PC-9 (cell line): ENCODE measurements at regions not wholly inside any gene's neighbourhood (a gene's known extent, or its start where the extent isn't known, plus 50 kb on each side); places are given as distances from the start of the nearest gene placed in this dataset.

Experiments
- BruUV-seq: library from RNA; stranded (reverse); fragments of 400-500 nt; replicated peaks from 2 replicates; lab custom pipeline; 2021; lab: Mats Ljungman, UMichigan
- CTCF ChIA-PET: fragments of 300-600 bp; sonication (Branson Sonifier 250); formaldehyde crosslinking; loops from one replicate; lab custom pipeline; 2022; ENCODE audit warnings: antibody characterized with exemption; lab: Charles Lee
- POLR2A ChIA-PET: fragments of 300-600 bp; sonication (Branson Sonifier 250); formaldehyde crosslinking; loops from one replicate; lab custom pipeline; 2022; ENCODE audit warnings: antibody characterized with exemption; ENCODE audit not compliant: unreplicated experiment; lab: Charles Lee
- DNase-seq, 2 experiments: peaks; one replicate each; pipeline versions ENCODE4 v3.0.0 to v3.0.0-alpha.2; 2015 to 2022; ENCODE audit warnings: mixed read lengths in 1 of 2
- H2AFZ ChIP-seq: fragments of 200-600 bp; sonication (generic); 2 replicates; pipeline ENCODE4 v1.8.1; 2017; ENCODE audit warnings: antibody characterized with exemption
- H3F3A ChIP-seq: fragments of 200-600 bp; sonication (generic); 2 replicates; pipeline ENCODE4 v1.8.1; 2017; ENCODE audit warnings: antibody characterized with exemption, mild to moderate bottlenecking, low read depth; ENCODE audit not compliant: insufficient read depth
- H3K27ac ChIP-seq: fragments of 200-600 bp; sonication (generic); 2 replicates; pipeline ENCODE4 v1.6.1; 2016; ENCODE audit warnings: mixed run types
- H3K27me3 ChIP-seq: fragments of 200-600 bp; sonication (generic); 2 replicates; pipeline ENCODE4 v1.6.1; 2016; ENCODE audit warnings: low read depth, mixed run types; ENCODE audit not compliant: insufficient read depth
- H3K36me3 ChIP-seq: fragments of 200-600 bp; sonication (generic); 2 replicates; pipeline ENCODE4 v1.6.1; 2016; ENCODE audit warnings: low read depth, mixed run types
- H3K4me1 ChIP-seq: fragments of 200-600 bp; sonication (generic); replicated peaks from 2 replicates; pipeline ENCODE4 v1.6.1; 2016; ENCODE audit warnings: mixed run types; ENCODE audit not compliant: insufficient read depth
- H3K4me2 ChIP-seq: fragments of 200-600 bp; sonication (generic); 2 replicates; pipeline ENCODE4 v1.6.1; 2017; ENCODE audit warnings: mixed run types
- H3K4me3 ChIP-seq: fragments of 200-600 bp; sonication (generic); 2 replicates; pipeline ENCODE4 v1.6.1; 2016; ENCODE audit warnings: mixed run types
- H3K79me2 ChIP-seq: fragments of 200-600 bp; sonication (generic); 2 replicates; pipeline ENCODE4 v1.6.1; 2017; ENCODE audit warnings: low read depth, mixed run types
- H3K9me2 ChIP-seq: fragments of 200-600 bp; sonication (generic); 2 replicates; pipeline ENCODE4 v1.8.1; 2017; ENCODE audit warnings: mild to moderate bottlenecking; ENCODE audit not compliant: insufficient read depth
- H3K9me3 ChIP-seq: fragments of 200-600 bp; sonication (generic); 2 replicates; pipeline ENCODE4 v1.8.1; 2016; ENCODE audit warnings: low read depth; ENCODE audit not compliant: insufficient read depth
- H4K20me1 ChIP-seq: fragments of 200-600 bp; sonication (generic); 2 replicates; pipeline ENCODE4 v1.8.1; 2017; ENCODE audit not compliant: insufficient read depth
- EZH2 ChIP-seq: fragments of 200-600 bp; sonication (generic); IDR thresholded peaks from 2 replicates; pipeline ENCODE4 v1.8.0; 2017; ENCODE audit warnings: antibody characterized with exemption, low read depth
- intact Hi-C: fragments of 100-400 bp; cut with micrococcal nuclease; formaldehyde crosslinking; loops from one replicate; pipeline ENCODE4 v1.10.0; 2022; ENCODE audit not compliant: unreplicated experiment
- TF ChIP-seq, protein P1 (sequence below): fragments of 200-600 bp; sonication (generic); conservative IDR thresholded peaks from 2 replicates; pipeline ENCODE4 v1.6.1; 2017; ENCODE audit warnings: mixed run types, antibody characterized with exemption, mild to moderate bottlenecking, moderate library complexity

DNA sequence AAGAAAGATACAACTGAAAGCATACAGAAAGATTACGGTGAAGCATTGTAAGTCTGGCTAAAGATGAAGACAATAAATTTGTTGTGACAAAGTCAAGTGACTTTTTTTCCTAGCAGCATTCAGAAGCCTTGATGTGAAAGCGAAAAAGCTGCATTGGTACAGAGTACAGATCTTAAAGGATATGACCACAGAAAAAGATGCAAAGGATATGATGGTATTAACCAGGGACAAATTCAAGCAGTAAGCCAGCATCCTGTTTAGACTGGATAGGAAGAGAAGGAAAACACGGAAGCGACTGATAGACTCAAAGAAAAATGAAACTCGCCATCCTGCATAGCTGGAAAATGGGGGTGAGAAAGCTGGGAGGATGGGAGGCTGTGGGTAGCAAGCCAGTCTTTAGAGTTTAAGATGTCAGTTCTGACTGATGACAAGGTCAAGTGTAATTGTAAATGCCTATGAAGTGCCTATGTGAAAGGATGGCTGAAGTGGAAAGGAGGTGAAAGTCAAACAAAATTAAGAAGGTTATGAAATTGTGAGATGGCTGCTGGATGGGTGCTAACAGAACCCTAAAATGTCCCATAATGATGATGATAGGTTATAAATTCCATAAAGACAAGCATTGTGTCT, 92.4 kb downstream of the PHLDA1 start:
- Histone ChIP-seq H3K9me3 (peaks cover 6% of the 10 kb centered on the region; the same call in 1 of the 2 replicates), H3K36me3 (no peaks in the 10 kb centered on the region), H3K27ac (no peak overlapping the region), H4K20me1 (no peaks in the 10 kb centered on the region), H3K27me3 (no peaks in the 10 kb centered on the region), H2AFZ (no peak overlapping the region), H3K4me2 (no peak overlapping the region), H3K4me3 (no peak overlapping the region), H3F3A (peaks cover 21% of the 10 kb centered on the region), H3K4me1 (peaks cover 29% of the 10 kb centered on the region), H3K79me2 (no peaks in the 10 kb centered on the region), H3K9me2 (no peaks in the 10 kb centered on the region)
- BruUV-seq: no TSS peak
- CTCF ChIA-PET: no interaction called here
- TF ChIP-seq EZH2: no peak
- TF ChIP-seq, protein P1, sequence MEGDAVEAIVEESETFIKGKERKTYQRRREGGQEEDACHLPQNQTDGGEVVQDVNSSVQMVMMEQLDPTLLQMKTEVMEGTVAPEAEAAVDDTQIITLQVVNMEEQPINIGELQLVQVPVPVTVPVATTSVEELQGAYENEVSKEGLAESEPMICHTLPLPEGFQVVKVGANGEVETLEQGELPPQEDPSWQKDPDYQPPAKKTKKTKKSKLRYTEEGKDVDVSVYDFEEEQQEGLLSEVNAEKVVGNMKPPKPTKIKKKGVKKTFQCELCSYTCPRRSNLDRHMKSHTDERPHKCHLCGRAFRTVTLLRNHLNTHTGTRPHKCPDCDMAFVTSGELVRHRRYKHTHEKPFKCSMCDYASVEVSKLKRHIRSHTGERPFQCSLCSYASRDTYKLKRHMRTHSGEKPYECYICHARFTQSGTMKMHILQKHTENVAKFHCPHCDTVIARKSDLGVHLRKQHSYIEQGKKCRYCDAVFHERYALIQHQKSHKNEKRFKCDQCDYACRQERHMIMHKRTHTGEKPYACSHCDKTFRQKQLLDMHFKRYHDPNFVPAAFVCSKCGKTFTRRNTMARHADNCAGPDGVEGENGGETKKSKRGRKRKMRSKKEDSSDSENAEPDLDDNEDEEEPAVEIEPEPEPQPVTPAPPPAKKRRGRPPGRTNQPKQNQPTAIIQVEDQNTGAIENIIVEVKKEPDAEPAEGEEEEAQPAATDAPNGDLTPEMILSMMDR: no peak
- DNase-seq: no peak
- intact Hi-C loops: no loop called here
- POLR2A ChIA-PET: no interaction called here

DNA sequence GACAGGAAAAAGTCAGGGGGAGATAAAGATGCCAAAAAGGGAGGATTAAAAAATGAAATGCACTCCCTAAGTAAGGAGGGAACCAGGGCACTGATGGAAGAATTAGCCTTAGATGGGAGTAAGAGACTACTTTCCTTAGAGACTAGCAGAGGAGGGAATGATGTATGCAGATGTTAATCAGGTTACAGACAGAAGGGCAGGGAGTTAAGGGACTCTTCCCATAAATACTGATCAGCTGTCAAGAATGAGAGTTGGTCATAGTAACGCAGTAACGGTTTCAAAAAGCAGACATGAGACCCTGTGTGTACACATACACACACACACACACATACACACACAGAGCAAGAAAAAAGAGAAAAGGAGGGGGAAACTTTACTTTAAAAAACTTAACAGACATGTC, 93.4 kb downstream of the PHLDA1 start:
- Histone ChIP-seq H3F3A (peaks cover 16% of the 10 kb centered on the region), H3K4me2 (no peak overlapping the region), H3K4me3 (no peak overlapping the region), H3K79me2 (no peaks in the 10 kb centered on the region), H3K9me3 (peaks cover 8% of the 10 kb centered on the region; the same call in 1 of the 2 replicates), H3K4me1 (peaks cover 29% of the 10 kb centered on the region), H3K27ac (no peak overlapping the region), H3K27me3 (no peaks in the 10 kb centered on the region), H2AFZ (no peak overlapping the region), H3K36me3 (no peaks in the 10 kb centered on the region), H4K20me1 (no peaks in the 10 kb centered on the region), H3K9me2 (no peaks in the 10 kb centered on the region)
- POLR2A ChIA-PET: no interaction called here
- TF ChIP-seq, protein P1: no peak
- TF ChIP-seq EZH2: no peak
- no peak for DNase-seq
- intact Hi-C loops: no loop called here
- no TSS peak for BruUV-seq
- CTCF ChIA-PET: no interaction called here

DNA sequence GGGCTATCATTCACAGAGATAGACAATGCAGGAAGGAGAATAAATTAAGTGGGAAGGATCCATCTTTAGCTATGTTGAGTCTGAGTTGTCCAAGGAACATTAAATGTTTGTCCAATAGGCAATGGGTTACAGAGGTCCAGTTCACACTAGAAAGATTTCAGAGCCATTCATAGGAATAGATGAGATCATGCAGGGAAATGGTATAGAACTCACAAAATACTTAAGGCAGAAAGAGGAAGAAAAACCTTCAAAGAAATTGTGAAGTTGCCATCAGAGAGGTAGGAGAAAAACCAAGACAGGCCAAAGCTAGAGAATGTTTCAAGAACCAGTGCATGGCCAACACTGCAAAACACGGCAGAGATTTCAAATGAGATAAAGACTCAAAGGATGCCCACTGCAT, 94.1 kb downstream of the PHLDA1 start:
- DNase-seq: no peak
- Histone ChIP-seq H3K27me3 (no peaks in the 10 kb centered on the region), H2AFZ (no peak overlapping the region), H3K36me3 (no peaks in the 10 kb centered on the region), H3K4me3 (no peak overlapping the region), H3K27ac (no peak overlapping the region), H3K79me2 (no peaks in the 10 kb centered on the region), H3K9me2 (no peaks in the 10 kb centered on the region), H3F3A (peaks cover 16% of the 10 kb centered on the region), H3K9me3 (peaks cover 8% of the 10 kb centered on the region; the same call in 1 of the 2 replicates), H4K20me1 (no peaks in the 10 kb centered on the region), H3K4me2 (no peak overlapping the region), H3K4me1 (peaks cover 33% of the 10 kb centered on the region)
- no TSS peak for BruUV-seq
- ChIA-PET CTCF (no interaction called here), POLR2A (no interaction called here)
- intact Hi-C loops: no loop called here
- no peak for TF ChIP-seq EZH2
- TF ChIP-seq, protein P1: no peak
